IMR-90 (cell line): ENCODE measurements at regions not wholly inside any gene's neighbourhood (a gene's known extent, or its start where the extent isn't known, plus 50 kb on each side); places are given as distances from the start of the nearest gene placed in this dataset.

Experiments
- ATAC-seq: fragments of 200-7000 bp; cut with Tn5 transposase; 2 replicates; pipeline ENCODE4 v1.9.1; 2020; ENCODE audit warnings: low read depth, mild to moderate bottlenecking, moderate library complexity
- BruUV-seq: library from RNA; stranded (reverse); fragments of 400-500 nt; replicated peaks from 2 replicates; lab custom pipeline; 2021; lab: Mats Ljungman, UMichigan
- CTCF ChIA-PET: fragments of 300-600 bp; formaldehyde crosslinking; extraction: SDS; loops from one replicate; lab custom pipeline; 2021; ENCODE audit warnings: antibody characterized with exemption; lab: Yijun Ruan, JAX
- POLR2A ChIA-PET: fragments of 300-600 bp; sonication (Branson Sonifier 250); formaldehyde crosslinking; loops from one replicate; lab custom pipeline; 2022; ENCODE audit warnings: antibody characterized with exemption; ENCODE audit not compliant: unreplicated experiment; lab: Charles Lee
- DNase-seq: peaks from one replicate; pipeline ENCODE4 v3.0.0; 2013
- H2AFZ ChIP-seq: replicated peaks from 2 replicates; pipeline ENCODE3; 2013; ENCODE audit warnings: low read length, mild to moderate bottlenecking; ENCODE audit not compliant: poor library complexity
- H2AK5ac ChIP-seq: 2 replicates; pipeline ENCODE4 v1.6.1; 2013; ENCODE audit warnings: low read depth, low read length, inconsistent platforms
- H2AK9ac ChIP-seq: replicated peaks from 2 replicates; pipeline ENCODE3; 2013; ENCODE audit warnings: mild to moderate bottlenecking, low read depth, low read length, moderate library complexity; ENCODE audit not compliant: poor library complexity
- H2BK120ac ChIP-seq: 2 replicates; pipeline ENCODE4 v1.6.1; 2013; ENCODE audit warnings: low read depth, low read length, inconsistent platforms
- H2BK15ac ChIP-seq: 3 replicates; pipeline ENCODE4 v1.6.1; 2013; ENCODE audit warnings: low read depth, low read length, inconsistent platforms
- H2BK20ac ChIP-seq: 2 replicates; pipeline ENCODE4 v1.6.1; 2013; ENCODE audit warnings: low read depth, mild to moderate bottlenecking, inconsistent platforms, low read length, moderate library complexity
- H2BK5ac ChIP-seq: 2 replicates; pipeline ENCODE4 v1.6.1; 2013; ENCODE audit warnings: mild to moderate bottlenecking, low read depth, low read length, inconsistent platforms; ENCODE audit not compliant: poor library complexity, severe bottlenecking
- H3K14ac ChIP-seq: replicated peaks from 2 replicates; pipeline ENCODE4 v1.6.1; 2013; ENCODE audit warnings: low read depth, low read length, inconsistent platforms
- H3K18ac ChIP-seq: 2 replicates; pipeline ENCODE4 v1.6.1; 2013; ENCODE audit warnings: low read depth, low read length, control low read depth
- H3K23ac ChIP-seq: 2 replicates; pipeline ENCODE4 v1.6.1; 2013; ENCODE audit warnings: low read depth, low read length, inconsistent platforms
- H3K27ac ChIP-seq: 2 replicates; pipeline ENCODE4 v1.5.1; 2013; ENCODE audit warnings: mild to moderate bottlenecking, control low read depth, low read length; ENCODE audit not compliant: insufficient read depth
- H3K27me3 ChIP-seq: 2 replicates; pipeline ENCODE4 v1.6.1; 2013; ENCODE audit warnings: low read length; ENCODE audit not compliant: control insufficient read depth, insufficient read depth
- H3K36me3 ChIP-seq: 2 replicates; pipeline ENCODE4 v1.6.1; 2013; ENCODE audit warnings: low read length, mixed read lengths; ENCODE audit not compliant: control insufficient read depth, insufficient read depth
- H3K4ac ChIP-seq: 2 replicates; pipeline ENCODE4 v1.6.1; 2013; ENCODE audit warnings: low read depth, low read length, inconsistent platforms
- H3K4me1 ChIP-seq: 2 replicates; pipeline ENCODE4 v1.6.1; 2013; ENCODE audit warnings: low read length, mixed read lengths; ENCODE audit not compliant: control insufficient read depth, insufficient read depth
- H3K4me2 ChIP-seq: 2 replicates; pipeline ENCODE4 v1.6.1; 2013; ENCODE audit warnings: low read depth, mild to moderate bottlenecking, control low read depth, low read length, moderate library complexity
- H3K4me3 ChIP-seq: 2 replicates; pipeline ENCODE4 v1.5.1; 2013; ENCODE audit warnings: low read depth, mild to moderate bottlenecking, control low read depth, low read length, moderate library complexity; ENCODE audit not compliant: insufficient read depth
- H3K56ac ChIP-seq: 2 replicates; pipeline ENCODE4 v1.6.1; 2013; ENCODE audit warnings: low read length, inconsistent platforms; ENCODE audit not compliant: insufficient read depth; ENCODE audit errors: extremely low read depth
- H3K79me1 ChIP-seq, 2 experiments: 2 replicates each; pipeline ENCODE4 v1.6.1; 2013; ENCODE audit warnings: low read length in 2 of 2, inconsistent platforms in 1 of 2, low read depth in 1 of 2
- H3K9ac ChIP-seq: 2 replicates; pipeline ENCODE4 v1.6.1; 2013; ENCODE audit warnings: low read depth, low read length, control low read depth
- H3K9me1 ChIP-seq: 2 replicates; pipeline ENCODE4 v1.6.1; 2013; ENCODE audit warnings: low read length, inconsistent platforms; ENCODE audit not compliant: insufficient read depth
- H3K9me3 ChIP-seq: 2 replicates; pipeline ENCODE4 v1.6.1; 2013; ENCODE audit warnings: low read length; ENCODE audit not compliant: control insufficient read depth, insufficient read depth
- H4K20me1 ChIP-seq: 2 replicates; pipeline ENCODE4 v1.6.1; 2013; ENCODE audit warnings: low read length, inconsistent platforms; ENCODE audit not compliant: insufficient read depth
- H4K5ac ChIP-seq: 2 replicates; pipeline ENCODE4 v1.6.1; 2013; ENCODE audit warnings: mild to moderate bottlenecking, low read depth, low read length, control low read depth
- H4K8ac ChIP-seq, 2 experiments: 2 replicates each; pipeline ENCODE4 v1.6.1; 2013; ENCODE audit warnings: low read depth in 2 of 2, low read length in 2 of 2, control low read depth in 1 of 2, inconsistent platforms in 1 of 2
- H4K91ac ChIP-seq: 2 replicates; pipeline ENCODE4 v1.6.1; 2013; ENCODE audit warnings: low read depth, low read length, inconsistent platforms; ENCODE audit not compliant: insufficient read depth
- ELK1 ChIP-seq: fragments of 150-350 bp; IDR thresholded peaks from 2 replicates; pipeline ENCODE4 v1.6.1; 2016; ENCODE audit warnings: low read depth, mild to moderate bottlenecking, low read length, moderate library complexity, borderline replicate concordance
- RFX5 ChIP-seq: IDR thresholded peaks from 2 replicates; pipeline ENCODE4 v1.8.0; 2012; ENCODE audit warnings: low read depth, mild to moderate bottlenecking, low read length, moderate library complexity
- WGBS, 2 experiments: methylation state at CpG; one replicate each; pipeline versions ENCODE4 v1.1.5 to v1.1.7; 2013; ENCODE audit warnings: missing lambda C conversion rate in 2 of 2; ENCODE audit not compliant: insufficient read length in 1 of 2; ENCODE audit errors: extremely low coverage in 2 of 2; 5-methylcytosine and 5-hydroxymethylcytosine counted together
- dilution Hi-C: fragments of 300-500 bp; cut with HindIII; formaldehyde crosslinking; loops from one replicate; pipeline ENCODE4 v1.14.3; 2018; ENCODE audit warnings: low sequenced_read_pairs; ENCODE audit not compliant: unreplicated experiment
- in situ Hi-C: fragments of 300-500 bp; cut with MboI; formaldehyde crosslinking; loops from 3 replicates; pipeline ENCODE4 v1.14.3; 2019; ENCODE audit warnings: low sequenced_read_pairs, inconsistent platforms, mixed read lengths
- intact Hi-C: fragments of 100-400 bp; cut with micrococcal nuclease; formaldehyde crosslinking; loops from 2 replicates; pipeline ENCODE4 v1.10.0; 2022

DNA sequence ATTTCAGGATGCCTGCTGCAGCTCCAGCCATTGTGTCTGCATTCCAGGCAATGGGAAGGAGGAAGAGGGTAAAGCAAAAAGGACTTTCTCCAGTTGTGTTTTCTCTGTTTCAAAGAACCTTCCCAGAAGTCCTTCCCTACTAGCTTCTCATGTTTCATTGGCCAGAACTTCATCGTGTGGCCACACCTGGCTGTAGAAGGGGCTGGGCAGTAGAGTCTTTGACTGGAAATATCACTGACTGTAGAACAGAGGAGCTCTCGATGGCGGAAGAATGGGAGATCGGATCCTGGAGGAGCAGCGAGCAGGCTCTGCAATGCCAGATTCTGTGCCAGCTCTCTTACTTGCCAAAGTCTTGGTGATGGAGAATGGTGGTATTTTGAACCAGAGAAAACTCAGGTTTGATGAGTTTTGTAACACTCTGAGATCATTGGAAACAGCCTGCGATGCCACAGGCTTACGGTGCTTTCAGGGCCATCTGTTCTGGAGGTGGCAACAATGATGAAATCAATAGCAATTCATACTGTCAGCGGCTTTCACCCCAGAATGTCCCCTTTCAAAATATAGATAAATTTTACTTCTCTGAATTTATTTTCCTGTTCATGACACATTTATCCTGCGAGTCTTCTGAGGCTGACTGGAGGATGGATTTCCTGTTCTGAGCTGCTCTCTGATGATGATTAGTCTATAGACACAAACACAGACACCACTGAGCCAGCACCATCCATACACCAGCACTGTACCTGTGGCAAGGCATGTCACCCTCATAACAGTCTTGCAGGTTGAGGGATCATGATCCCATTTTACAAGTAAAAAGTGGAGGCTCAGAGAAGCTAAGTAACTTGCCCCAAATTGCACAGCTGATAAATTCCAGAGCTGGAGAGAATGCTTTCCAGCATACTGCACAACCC is 204.2 kb downstream of the EMX2 start:
- H3K27me3 ChIP-seq: no peaks in the 10 kb centered on the region
- no peak overlapping the region for H3K56ac ChIP-seq
- TF ChIP-seq RFX5 (no peak), ELK1 (no peak)
- H3K14ac ChIP-seq: no peak overlapping the region
- no peak overlapping the region for H3K18ac ChIP-seq
- H3K9me1 ChIP-seq: no peaks in the 10 kb centered on the region
- H2AFZ ChIP-seq: no peak overlapping the region
- H3K4me1 ChIP-seq: no peaks in the 10 kb centered on the region
- CTCF ChIA-PET: interaction anchor here (0.6 kb wide), 1 partner anchor 222 kb away, joined by 3 read pairs; no protein-coding TSS in a partner anchor
- in situ Hi-C loops: no loop called here
- BruUV-seq: no TSS peak
- peaks cover 23% of the 10 kb centered on the region for H3K9me3 ChIP-seq
- H3K4me3 ChIP-seq: no peak overlapping the region
- no peak overlapping the region for H2BK5ac ChIP-seq
- no peaks in the 10 kb centered on the region for H3K79me1 ChIP-seq
- ATAC-seq (no peak), DNase-seq (no peak)
- H2AK5ac ChIP-seq: no peak overlapping the region
- H3K4me2 ChIP-seq: no peak overlapping the region
- H4K8ac ChIP-seq: no peak overlapping the region
- no peak overlapping the region for H4K91ac ChIP-seq
- dilution Hi-C loops: no loop called here
- POLR2A ChIA-PET: no interaction called here
- H3K9ac ChIP-seq: no peak overlapping the region
- H2AK9ac ChIP-seq: no peak overlapping the region
- H4K20me1 ChIP-seq: no peaks in the 10 kb centered on the region
- H4K5ac ChIP-seq: no peak overlapping the region
- no peak overlapping the region for H3K27ac ChIP-seq
- intact Hi-C loops: no loop called here
- H3K4ac ChIP-seq: no peak overlapping the region
- WGBS, 2 experiments: 80% methylated on average over 1 of the region's 9 CpGs; no CpG with 5 or more reads in 1 of the 2 experiments
- no peak overlapping the region for H2BK120ac ChIP-seq
- H3K36me3 ChIP-seq: no peaks in the 10 kb centered on the region
- no peak overlapping the region for H2BK15ac ChIP-seq
- H2BK20ac ChIP-seq: no peak overlapping the region
- H3K23ac ChIP-seq: no peak overlapping the region
